HG02884 (cell line): ENCODE measurements at regions not wholly inside any gene's neighbourhood (a gene's known extent, or its start where the extent isn't known, plus 50 kb on each side); places are given as distances from the start of the nearest gene placed in this dataset.

Source experiments
- ATAC-seq: cut with Tn5 transposase; IDR thresholded peaks from one replicate; pipeline ENCODE4 v1.9.1; 2021; ENCODE audit warnings: mild to moderate bottlenecking, moderate library complexity; ENCODE audit not compliant: unreplicated experiment

DNA sequence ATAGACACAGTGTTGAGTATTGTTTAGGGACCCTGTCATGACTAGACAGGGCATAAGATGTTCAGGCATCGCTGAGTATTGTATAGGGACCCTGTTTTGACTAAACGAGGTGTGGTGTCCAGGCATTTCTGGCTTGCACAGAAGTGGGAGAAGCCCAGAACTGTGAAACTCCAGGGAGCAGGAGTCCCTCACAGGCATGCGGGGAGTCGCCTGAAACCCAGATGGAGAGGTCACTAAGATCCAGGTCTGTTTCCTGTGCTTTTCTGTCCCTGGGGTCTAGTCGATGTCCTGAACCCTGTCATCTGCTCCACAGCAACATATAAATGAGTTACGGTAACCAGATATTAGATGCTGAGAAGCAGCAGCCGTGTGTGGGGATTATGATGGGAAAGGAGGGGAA lies 469.0 kb upstream of the SALL3 start:
- ATAC-seq = no peak

DNA sequence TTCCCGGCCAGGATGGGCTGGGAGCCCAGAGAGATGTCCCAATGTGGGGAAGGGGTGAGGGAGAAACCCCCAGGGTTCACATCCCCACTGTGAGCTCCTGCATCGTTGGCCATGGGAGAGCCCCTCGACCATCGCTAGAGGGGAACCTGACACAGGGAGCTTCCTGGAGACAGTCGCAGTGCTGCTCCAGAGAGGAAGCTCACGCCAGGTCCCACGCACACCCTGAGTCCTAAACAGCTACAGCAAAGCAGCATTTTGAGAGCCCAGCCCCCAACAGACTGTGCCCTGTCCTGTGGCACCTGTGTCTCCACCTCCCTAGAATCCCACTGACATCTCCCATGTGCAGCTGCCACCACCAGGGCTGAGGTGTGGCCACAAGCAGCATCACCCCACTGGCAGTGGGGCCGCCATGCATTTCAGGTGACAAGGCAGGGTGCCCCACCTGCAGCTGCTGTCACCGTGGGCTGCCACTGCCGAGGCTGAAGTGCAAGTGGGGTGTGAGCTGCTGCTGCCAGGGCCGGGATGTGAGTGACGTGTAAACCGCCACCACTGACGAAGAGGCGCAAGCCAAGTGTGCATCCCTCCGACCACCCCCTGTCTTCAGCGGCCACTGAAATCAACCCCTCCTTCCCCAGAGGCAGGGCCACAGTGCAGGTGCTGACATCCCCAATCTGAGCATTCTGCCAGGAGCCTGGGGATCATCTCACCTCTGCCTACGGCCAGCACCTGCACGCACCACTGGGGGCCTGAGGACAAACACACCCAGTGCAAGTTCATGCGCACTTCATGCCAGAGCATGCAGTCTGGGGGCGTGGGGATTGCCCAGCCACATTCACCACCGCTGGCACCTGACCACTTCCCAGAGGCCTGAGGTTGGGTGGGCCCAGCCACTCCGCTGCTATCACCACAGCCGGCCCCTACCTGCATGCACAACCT lies 467.7 kb upstream of the SALL3 start:
- ATAC-seq = no peak

DNA sequence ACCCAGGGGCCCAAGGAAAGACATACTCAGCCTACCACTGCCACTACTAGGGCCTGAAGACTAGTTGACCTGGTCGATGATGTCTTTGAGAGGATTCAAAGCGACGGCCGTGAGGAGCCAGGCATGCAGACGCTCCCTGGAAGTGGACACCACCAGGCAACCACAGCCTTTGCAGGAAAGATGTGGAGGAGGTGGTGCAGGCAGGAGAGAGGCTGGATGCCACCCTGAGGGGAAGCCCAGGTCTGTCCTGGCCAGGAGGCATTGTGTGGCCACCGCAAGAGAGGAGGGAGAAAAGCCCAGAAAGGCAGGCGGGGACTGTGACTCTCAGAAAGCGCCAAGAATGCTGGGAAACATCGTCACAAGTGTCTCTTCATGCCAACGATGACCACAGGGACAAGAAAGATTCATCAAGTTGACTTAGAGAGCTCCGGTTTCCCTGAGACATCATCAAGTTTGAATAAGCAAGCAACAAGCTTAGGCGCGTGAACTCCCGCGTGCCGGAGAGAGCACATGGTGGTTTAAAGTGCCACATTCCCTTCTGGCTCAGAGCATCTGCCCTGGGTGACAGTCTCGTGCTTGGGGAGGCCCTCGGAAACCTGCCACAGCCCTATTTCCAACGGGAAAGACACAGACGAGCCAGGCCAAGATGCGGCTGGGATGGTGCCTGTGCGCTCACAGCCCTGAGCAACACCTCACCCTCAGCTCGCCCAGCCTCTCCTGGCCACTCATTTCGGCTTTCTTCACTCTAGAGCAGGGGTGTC lies 464.5 kb upstream of the SALL3 start:
- no peak for ATAC-seq

DNA sequence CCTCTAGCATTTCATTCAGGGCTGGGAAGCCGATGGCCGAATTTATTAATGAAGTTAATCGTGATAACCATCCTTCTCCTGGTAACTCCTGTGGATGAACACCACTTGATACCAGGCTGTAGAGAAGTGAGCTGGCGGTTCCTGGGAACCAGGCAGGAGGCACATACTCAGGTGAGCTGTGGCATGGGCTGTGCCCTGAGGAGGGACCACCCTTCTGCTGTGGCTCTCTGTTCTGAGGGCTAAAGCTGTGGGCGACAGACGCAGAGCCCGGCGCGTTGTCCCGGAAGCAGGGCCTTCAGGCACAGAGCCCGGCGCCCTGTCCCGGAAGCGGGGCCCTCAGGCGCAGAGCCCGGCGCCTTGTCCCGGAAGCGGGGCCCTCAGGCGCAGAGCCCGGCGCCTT lies 462.3 kb upstream of the SALL3 start:
- ATAC-seq = no peak

DNA sequence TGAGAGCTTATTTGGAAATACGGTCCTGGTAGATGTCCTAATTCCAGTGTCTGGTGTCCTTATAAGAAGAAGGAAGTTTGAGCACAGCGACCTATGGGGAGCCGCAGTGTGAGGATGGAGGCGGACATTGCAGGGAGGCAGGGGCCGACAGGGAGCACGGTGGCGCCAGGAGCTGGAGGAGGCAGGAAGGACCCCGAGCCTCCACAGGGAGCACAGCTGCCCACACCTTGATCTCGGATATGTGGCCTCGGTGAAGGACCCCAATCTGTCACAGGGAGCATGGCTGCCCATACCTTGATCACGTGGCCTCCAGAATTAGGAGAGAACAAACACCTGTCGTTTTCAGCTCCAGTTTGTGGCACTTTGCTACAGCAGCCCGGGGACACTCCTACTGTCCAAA lies 461.6 kb upstream of the SALL3 start:
- no peak for ATAC-seq

DNA sequence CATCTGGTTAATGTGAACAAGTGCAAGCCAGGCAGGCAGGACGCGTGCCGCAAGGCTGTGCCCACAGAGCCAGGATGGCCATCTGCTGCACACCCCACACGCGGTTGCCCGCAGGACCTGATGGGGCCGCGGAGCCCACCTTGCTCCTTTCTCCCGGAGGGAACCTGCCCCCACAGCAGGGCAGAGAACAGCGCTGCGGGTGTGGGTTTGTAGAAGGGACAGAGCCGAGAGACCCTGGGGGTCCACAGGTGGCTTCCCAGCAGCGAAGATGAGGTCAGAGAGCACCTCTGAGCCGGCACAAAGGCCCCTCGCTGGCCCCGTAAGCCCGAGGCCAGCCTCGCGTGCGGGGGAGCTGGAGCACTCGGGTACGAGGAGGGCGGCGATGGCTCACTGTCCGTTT lies 460.8 kb upstream of the SALL3 start:
- no peak for ATAC-seq

DNA sequence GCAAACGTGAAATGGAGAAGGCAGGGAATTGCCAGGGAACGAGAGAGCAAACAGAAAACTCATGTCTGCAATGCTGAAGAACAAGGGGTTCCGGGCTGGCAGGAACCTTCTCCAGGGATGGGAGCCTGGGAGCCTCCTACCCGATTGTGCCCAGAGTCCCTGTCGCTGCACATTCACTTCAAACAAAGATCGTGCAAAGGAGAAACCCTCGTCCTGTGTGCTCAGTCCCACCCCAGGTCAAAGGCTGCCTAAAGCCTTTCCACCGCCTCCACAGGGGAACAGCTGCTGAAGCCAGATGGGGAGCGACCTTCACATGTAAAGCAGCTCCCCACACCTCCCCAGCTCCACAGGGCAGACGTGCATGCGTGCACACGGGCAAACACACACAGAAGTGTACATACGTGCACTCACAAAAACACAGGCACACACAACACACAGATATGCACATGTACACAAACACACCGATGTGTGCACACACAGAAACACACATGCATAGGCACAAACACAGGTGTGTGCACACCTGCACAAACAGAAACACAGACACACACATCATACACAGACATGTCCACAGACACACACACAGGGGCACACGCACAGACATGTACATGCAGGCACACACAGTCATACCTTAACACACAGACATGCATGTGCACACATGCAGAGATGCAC lies 460.1 kb upstream of the SALL3 start:
- no peak for ATAC-seq

DNA sequence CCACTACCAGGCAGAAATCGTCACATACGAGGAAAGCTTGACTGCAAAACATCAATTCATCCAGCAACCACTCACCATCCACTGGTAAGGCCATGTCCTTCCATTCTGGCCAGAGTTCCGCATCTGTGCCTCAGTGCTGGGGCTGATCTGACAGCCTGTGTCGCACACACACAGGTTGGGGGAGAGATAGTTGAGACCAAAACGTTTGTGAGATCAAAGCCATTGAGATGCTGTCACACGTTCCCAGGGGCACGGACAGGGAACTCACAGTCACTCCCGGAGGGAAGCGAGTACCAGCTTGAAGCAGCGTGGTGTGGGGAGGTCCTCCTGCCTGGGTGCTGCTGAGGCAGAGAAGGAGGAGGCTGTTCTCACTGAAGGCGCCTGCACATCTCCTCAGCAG lies 458.5 kb upstream of the SALL3 start:
- ATAC-seq = no peak

DNA sequence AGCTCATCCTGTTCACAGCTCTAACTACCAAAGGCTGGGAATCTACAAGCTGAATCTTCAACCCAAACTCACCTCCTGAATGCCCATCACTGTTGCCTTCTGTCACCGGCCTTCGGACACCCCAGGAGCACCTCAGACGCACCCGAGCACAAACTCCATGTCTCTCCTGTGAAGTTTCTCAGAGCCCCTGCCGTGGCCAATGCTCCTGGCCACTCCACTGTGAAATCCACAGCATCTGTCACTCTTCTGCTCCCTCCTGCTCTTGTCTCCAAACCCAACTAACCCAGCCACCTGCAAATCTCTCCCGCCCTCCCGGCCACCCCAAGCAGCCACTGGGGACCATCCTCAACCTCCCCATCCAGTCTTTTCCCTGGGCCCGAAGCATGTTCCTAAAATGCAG lies 457.9 kb upstream of the SALL3 start:
- ATAC-seq = no peak

DNA sequence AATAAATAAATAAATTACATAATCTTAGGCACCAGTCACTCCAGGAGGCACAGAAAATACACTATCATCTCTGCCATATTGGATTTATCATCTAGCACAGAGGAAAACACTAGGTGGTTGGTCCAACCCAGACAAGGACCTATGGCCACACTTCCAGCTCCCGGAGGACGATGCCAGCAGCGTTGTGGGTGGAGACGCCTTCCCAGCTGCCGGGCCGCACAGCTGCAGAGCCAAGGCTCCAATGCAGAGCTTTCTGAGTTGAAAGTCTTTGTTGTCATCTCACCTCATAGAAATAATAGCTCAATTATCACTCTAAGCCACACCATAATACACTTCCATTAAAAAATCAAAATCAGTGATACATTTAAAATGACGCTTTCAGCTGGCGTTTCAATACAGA lies 457.1 kb upstream of the SALL3 start:
- ATAC-seq = no peak

DNA sequence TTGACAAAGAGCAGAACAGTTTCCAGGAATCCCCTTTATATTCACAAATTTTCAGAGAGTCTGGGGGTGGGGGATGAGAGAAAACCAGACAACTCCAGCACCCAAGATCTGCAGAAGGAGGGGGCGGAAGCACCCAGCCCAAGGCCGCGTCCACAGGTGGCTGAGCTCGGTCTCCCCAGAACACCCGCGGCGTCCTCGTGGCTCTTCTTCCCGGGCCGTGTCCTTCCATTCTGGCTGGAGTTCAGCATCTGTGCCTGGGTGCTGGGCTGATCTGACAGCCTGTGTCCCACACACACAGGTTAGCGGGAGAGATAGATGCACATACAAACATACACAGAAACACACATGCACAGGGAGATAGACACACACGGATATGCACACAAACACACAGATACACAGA lies 455.8 kb upstream of the SALL3 start:
- ATAC-seq = no peak

DNA sequence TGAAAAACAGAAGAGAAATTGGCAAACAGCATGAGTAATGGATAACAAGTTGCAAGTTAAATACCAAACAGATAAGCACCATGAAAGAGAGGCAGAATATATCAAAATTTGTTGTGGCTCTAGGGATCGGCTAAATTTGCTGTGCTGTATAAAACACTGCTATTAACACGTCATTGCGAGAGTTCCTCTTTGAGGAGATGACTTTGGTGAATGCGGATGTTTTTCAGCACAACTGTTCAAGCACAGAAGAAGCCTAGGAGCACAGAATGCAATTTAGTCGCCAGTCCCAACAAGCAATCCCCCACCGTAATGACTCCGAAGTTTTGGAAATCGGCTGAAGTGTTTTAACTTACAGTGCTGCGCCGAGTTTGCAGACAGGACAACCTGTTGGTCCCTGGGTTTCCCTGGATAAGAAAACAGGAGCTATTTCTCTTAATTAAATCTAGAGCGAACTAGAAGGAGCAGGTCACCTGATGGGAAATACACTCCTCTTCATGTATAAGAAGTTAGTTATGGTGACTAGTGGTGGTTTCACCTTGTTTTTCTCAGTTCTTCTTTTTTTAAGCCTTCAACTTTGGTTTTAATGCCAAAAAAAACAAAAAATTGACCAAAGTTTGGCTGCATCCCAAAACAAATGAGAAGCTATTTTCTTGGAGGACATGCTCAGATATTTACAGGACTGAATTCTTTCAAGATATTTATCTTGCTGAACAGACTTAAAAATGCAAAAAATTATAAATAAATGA lies 454.1 kb upstream of the SALL3 start:
- no peak for ATAC-seq

DNA sequence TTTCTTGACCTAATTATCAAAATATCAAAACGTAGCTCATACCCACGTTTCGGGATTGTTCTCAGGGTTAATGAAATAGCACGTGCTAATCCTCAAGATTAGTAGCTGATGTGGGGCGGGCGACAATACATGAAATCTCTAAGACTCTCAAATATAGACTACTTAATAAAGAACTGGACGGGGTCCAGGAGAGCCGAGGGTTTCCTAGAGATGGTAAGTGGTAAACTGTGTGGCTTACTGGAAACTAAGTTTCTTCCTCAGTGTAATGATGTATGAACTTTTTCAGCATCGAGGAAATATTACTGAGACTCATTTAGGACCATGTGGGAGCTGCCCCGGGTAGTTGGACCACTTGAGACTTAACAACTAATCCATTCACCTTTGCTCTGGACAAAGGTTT lies 453.3 kb upstream of the SALL3 start:
- ATAC-seq = no peak

DNA sequence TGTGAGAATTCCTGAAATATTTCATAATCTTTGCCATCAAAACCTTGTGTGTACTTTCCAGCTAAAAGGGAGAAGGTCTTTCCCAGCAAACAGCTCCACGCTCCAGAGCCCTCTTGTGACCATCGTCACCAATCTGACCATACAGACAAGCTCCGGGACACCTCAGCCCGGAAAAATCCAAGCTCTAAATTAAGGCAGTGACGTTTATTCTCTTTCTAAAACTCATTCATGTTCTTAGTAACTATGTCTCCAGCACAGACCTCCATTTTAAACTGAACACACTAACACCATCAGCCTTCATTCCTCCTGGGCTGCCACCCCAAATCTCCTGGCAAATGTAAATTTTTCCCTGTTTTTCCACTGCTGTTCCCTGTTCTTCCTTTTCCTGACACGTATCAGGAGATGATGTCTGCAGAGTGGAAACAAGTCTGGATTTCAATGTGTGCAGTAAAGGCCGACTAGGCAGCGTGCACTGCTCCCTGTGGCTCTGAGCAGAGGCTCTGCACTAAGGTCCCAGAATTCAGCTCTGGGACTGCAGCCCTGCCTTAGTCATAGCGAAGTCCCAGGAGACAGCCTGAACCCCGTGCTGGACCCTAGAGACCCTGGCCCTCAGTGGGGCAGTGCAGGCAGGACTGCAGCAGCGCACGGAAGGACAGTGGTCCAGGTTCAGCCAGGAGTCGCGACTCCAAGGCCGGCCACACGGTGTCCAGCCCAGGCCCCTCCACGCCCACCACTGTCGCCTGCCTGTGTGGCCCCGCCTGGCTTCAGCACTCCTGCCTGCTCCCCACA lies 452.5 kb upstream of the SALL3 start:
- ATAC-seq = no peak

DNA sequence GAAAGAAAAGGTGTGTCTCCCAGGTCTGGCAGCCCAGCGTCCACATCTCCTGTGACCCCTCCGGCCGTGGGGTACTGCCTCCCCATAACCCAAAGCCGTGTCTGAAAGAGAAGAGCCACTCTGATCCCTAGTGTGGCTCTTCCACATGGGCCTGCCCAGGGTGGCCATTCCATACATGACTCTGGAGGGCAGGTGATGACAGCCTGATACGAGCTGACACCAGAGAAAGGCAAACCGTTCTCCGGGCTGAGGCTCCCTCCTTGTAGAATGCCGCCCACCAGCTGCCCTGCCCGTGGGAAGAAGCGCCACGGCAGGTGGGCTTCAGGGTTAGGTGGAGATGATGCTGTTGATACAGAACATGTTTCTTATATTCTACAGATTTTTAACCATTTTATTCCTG lies 451.6 kb upstream of the SALL3 start:
- no peak for ATAC-seq

DNA sequence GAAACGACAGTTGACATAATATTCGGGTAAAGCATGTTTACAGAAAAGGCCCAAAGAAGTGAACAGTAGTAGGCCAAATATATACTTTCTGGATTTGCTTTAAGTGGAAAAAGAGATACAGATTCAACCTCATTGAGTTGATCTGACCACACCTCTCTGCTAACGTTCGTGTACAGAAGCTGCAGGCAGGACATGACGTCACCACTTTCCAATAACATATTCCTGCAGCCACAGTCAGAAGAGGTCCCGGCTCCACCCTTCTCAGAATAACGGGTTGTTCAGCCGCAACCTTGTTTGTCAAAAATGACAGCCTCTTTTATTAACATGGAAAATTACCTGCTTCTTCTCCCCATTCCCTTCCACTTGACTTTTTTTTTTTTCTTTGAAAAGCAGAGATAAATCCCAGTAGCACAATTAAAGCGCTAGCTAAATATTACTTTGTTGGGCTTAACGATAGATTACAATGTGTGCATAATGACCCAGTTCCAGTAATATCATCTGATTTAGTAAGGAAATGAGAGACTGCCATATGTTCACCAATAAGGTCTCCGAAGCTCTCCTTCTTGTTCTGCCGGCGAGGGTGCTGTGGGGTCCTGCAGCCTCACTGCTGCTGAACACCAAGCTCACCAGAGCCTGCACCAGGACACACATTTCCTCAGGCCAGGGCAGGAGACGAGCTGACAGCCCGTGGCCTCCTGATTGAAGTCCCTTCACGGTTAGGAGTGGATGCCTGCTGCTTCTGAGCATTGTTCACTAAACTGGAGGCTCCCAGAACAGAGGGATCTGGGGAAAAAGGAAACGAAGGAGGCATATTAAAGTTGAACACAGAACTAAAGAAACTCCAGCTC lies 451.0 kb upstream of the SALL3 start:
- no peak for ATAC-seq

DNA sequence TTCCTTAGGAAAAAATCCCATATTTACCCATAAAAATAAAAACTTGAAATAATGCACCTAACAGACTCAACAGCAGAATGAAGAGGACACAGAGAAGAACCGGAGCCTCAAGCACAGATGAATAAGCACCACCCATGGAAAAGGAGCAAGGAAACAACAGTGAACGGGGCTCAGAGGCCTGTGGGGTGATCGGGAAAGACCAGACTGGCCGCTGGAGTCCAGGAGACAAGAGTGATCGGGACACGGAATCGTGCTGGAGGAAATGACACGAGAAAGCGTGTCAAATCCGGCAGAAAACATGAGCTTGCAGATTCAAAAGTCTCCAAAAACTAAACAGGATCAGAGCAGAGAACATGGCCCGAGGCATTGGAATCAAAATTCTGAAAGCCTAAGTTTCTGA lies 448.0 kb upstream of the SALL3 start:
- no peak for ATAC-seq

DNA sequence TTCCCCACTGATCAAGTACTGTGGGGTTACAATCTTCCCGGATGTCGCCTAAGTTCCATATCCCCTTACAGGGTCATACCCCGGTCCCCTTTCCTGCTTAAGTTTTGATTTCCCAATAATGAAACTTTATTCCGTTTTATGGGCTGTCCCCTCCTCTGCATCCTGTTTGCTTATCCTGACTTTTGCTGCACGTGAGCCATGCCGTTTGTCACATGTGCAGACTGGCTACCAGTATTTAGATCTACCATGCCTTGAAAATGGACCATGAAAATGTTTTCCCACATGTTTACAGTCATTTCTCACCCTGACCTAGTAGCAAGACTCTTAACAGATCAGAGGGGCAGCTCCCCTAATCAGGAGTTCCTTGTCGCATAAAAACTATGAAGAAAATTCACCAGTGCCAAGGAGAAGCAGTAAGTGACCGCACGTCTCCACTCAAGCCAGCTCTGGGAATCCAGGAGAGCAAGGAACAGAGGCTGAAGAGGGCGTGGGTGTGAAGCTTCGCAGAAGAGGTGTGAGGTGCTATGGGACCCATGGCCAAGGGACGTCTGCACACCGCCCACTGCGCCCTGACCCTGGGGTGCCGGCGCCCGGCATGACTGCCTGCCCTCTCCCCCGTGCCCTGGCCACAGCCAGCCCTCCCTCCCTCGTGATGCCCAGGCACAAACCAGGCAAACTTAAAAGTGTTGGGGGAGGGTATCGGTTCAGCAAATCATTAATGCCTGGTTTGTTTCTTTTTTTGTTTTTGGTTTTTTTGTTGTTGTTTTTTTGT lies 440.8 kb upstream of the SALL3 start:
- no peak for ATAC-seq
